ENCODE measurements at regions not wholly inside any gene's neighbourhood (a gene's known extent, or its start where the extent isn't known, plus 50 kb on each side); places are given as distances from the start of the nearest gene placed in this dataset.

DNA sequence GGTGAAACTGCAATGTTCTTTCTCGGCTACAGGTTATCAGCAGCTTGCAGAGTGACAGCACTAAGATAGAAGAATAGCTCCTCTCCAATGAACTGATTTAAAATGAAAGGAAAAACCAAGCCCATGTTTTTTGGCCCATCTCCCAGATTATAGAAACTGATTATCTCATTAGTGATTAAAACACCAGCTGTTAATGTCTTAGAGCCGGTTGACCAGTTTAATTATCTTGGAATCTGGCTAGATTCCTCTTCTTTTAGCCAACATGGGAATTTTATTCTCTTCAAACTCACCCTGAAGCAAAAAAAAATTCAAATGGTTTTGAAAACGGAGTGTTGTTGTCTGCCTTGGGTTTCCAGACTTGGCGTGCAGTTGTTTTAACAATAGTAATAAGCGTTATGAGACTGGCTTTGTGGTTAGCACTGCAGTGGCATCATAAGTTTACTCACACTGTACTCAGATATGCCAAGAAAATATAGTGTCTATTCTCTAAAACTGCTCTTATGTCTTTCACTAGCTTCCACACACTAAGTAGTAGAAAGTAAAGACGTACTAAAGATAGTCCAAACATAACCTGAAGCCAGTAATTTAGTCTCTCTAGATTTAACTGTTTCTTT is 665.3 kb downstream of the STK39 start:
- no peak for DNase-seq
- H3K4me2 ChIP-seq (ENCODE audit: low read depth, low read length), result no peak overlapping the region
- no peak overlapping the region for H3K4me3 ChIP-seq (ENCODE audit: low read length)

DNA sequence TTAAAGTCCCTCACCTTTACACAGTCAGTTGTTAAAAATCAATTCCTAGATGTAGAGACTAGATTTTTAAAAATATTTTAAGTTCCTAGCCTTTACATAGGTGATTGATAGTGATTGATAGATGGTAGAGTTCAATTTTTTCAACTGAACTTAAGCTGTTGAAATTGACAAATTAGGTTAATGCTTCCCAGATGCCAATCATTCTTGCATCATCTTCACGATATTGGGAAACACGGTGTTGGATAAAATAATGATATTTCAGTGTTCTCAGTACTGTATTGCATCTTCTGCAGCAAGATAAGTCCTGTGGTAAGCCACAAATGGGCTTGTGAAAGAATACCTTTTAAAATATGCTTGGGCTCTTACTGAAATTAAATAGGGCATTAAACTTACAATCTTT is 667.6 kb downstream of the STK39 start:
- Histone ChIP-seq H3K4me1 (ENCODE audit: low read length) (no peaks in the 10 kb centered on the region), H3K9ac (ENCODE audit: low read length) (no peak overlapping the region), H3K4me2 (ENCODE audit: low read depth, low read length) (no peak overlapping the region), H3F3A (ENCODE audit: insufficient read depth, low read length) (no peaks in the 10 kb centered on the region), H3K9me2 (replicated peaks; ENCODE audit: insufficient read depth, low read length) (no peaks in the 10 kb centered on the region), H4K20me1 (ENCODE audit: insufficient read depth, low read length) (no peaks in the 10 kb centered on the region), H3K27me3 (replicated peaks; ENCODE audit: insufficient read depth, low read length) (no peaks in the 10 kb centered on the region), H3K27ac (ENCODE audit: low read length) (no peak overlapping the region), H3K36me3 (replicated peaks; ENCODE audit: insufficient read depth, low read length) (no peaks in the 10 kb centered on the region), H3K9me3 (replicated peaks; ENCODE audit: insufficient read depth, low read length) (no peaks in the 10 kb centered on the region), H3K79me2 (ENCODE audit: low read length) (no peaks in the 10 kb centered on the region), H3K4me3 (ENCODE audit: low read length) (no peak overlapping the region), H2AFZ (ENCODE audit: low read length) (no peak overlapping the region)
- DNase-seq, result no peak
- TF ChIP-seq EZH2phosphoT487 (IDR thresholded peaks at IDR 0.05; ENCODE audit: low read length), result no peak
- TF ChIP-seq, protein P1, sequence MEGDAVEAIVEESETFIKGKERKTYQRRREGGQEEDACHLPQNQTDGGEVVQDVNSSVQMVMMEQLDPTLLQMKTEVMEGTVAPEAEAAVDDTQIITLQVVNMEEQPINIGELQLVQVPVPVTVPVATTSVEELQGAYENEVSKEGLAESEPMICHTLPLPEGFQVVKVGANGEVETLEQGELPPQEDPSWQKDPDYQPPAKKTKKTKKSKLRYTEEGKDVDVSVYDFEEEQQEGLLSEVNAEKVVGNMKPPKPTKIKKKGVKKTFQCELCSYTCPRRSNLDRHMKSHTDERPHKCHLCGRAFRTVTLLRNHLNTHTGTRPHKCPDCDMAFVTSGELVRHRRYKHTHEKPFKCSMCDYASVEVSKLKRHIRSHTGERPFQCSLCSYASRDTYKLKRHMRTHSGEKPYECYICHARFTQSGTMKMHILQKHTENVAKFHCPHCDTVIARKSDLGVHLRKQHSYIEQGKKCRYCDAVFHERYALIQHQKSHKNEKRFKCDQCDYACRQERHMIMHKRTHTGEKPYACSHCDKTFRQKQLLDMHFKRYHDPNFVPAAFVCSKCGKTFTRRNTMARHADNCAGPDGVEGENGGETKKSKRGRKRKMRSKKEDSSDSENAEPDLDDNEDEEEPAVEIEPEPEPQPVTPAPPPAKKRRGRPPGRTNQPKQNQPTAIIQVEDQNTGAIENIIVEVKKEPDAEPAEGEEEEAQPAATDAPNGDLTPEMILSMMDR (IDR thresholded peaks at IDR 0.05; ENCODE audit: low read length), result no peak
- TF ChIP-seq EZH2 (optimal IDR thresholded peaks at IDR 0.05; ENCODE audit: low read depth, low read length), result no peak

More for the DNA sequence above, 665.3 kb downstream of the STK39 start:
- Histone ChIP-seq H3K4me1 (ENCODE audit: low read length) (no peaks in the 10 kb centered on the region), H2AFZ (ENCODE audit: low read length) (no peak overlapping the region), H3K79me2 (ENCODE audit: low read length) (no peaks in the 10 kb centered on the region), H3K36me3 (replicated peaks; ENCODE audit: insufficient read depth, low read length) (no peaks in the 10 kb centered on the region), H3K27me3 (replicated peaks; ENCODE audit: insufficient read depth, low read length) (no peaks in the 10 kb centered on the region), H3K27ac (ENCODE audit: low read length) (no peak overlapping the region), H3K9me3 (replicated peaks; ENCODE audit: insufficient read depth, low read length) (no peaks in the 10 kb centered on the region), H4K20me1 (ENCODE audit: insufficient read depth, low read length) (no peaks in the 10 kb centered on the region), H3F3A (ENCODE audit: insufficient read depth, low read length) (no peaks in the 10 kb centered on the region), H3K9ac (ENCODE audit: low read length) (no peak overlapping the region), H3K9me2 (replicated peaks; ENCODE audit: insufficient read depth, low read length) (no peaks in the 10 kb centered on the region)
- TF ChIP-seq EZH2 (optimal IDR thresholded peaks at IDR 0.05; ENCODE audit: low read depth, low read length) (no peak), EZH2phosphoT487 (IDR thresholded peaks at IDR 0.05; ENCODE audit: low read length) (no peak)
- TF ChIP-seq, protein P1 (IDR thresholded peaks at IDR 0.05; ENCODE audit: low read length), result no peak

DNA sequence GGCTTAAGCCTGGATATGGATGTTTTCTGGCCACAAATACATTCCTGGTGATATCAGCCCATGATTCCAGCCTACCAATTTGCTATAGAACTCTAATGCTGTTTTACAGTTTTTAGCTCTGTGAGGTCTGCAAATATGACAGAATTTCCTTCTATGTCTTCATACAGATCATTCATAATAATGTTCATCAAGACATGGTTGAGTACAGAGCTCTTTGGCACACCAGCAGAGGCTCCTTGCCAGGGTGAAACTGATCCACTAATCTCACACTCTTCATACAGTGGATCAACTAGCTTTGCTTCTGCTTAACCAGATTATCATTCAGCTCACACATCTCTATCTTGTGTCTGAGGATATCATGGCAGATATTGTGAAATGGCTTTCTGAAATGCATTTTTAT is 672.1 kb downstream of the STK39 start:
- Histone ChIP-seq H3K27me3 (replicated peaks; ENCODE audit: insufficient read depth, low read length) (no peaks in the 10 kb centered on the region), H3K4me1 (ENCODE audit: low read length) (no peaks in the 10 kb centered on the region), H2AFZ (ENCODE audit: low read length) (no peak overlapping the region), H3K27ac (ENCODE audit: low read length) (no peak overlapping the region), H3K4me2 (ENCODE audit: low read depth, low read length) (no peak overlapping the region), H3K36me3 (replicated peaks; ENCODE audit: insufficient read depth, low read length) (no peaks in the 10 kb centered on the region), H4K20me1 (ENCODE audit: insufficient read depth, low read length) (no peaks in the 10 kb centered on the region), H3K79me2 (ENCODE audit: low read length) (no peaks in the 10 kb centered on the region), H3K9ac (ENCODE audit: low read length) (no peak overlapping the region), H3F3A (ENCODE audit: insufficient read depth, low read length) (no peaks in the 10 kb centered on the region), H3K9me3 (replicated peaks; ENCODE audit: insufficient read depth, low read length) (no peaks in the 10 kb centered on the region), H3K4me3 (ENCODE audit: low read length) (no peak overlapping the region), H3K9me2 (replicated peaks; ENCODE audit: insufficient read depth, low read length) (no peaks in the 10 kb centered on the region)
- TF ChIP-seq, protein P1 (IDR thresholded peaks at IDR 0.05; ENCODE audit: low read length), result no peak
- DNase-seq, result no peak

Data from MM.1S (cell line).